Activated CD4-positive, alpha-beta T cell treated with anti-CD3 and anti-CD28 coated beads for 36 hours (primary cell): ENCODE measurements at regions not wholly inside any gene's neighbourhood (a gene's known extent, or its start where the extent isn't known, plus 50 kb on each side); places are given as distances from the start of the nearest gene placed in this dataset.

Source experiments
- ATAC-seq: fragments of 200-7000 bp; cut with Tn5 transposase; one replicate; pipeline ENCODE4 v1.10.0; 2021; ENCODE audit warnings: mild to moderate bottlenecking, moderate library complexity
- CTCF ChIA-PET: fragments of 350-600 bp; sonication (Branson Sonifier 250); formaldehyde crosslinking; loops from one replicate; lab custom pipeline; 2021; ENCODE audit warnings: antibody characterized with exemption; lab: Charles Lee
- POLR2A ChIA-PET: fragments of 350-600 bp; sonication (Branson Sonifier 250); formaldehyde crosslinking; loops from one replicate; lab custom pipeline; 2021; ENCODE audit warnings: antibody characterized with exemption, inconsistent platforms; lab: Charles Lee
- DNase-seq: peaks from one replicate; pipeline ENCODE4 v3.0.0-alpha.2; 2020
- H3K27ac Mint-ChIP-seq: one replicate; pipeline ENCODE4 v1.8.0; 2021; ENCODE audit warnings: mixed read lengths
- H3K27me3 Mint-ChIP-seq: one replicate; pipeline ENCODE4 v1.8.0; 2021; ENCODE audit warnings: mixed read lengths
- H3K36me3 Mint-ChIP-seq: one replicate; pipeline ENCODE4 v1.8.0; 2021; ENCODE audit warnings: low read depth, mixed read lengths
- H3K4me1 Mint-ChIP-seq: one replicate; pipeline ENCODE4 v1.8.0; 2021; ENCODE audit warnings: mixed read lengths
- H3K4me3 Mint-ChIP-seq: one replicate; pipeline ENCODE4 v1.8.0; 2021; ENCODE audit warnings: mild to moderate bottlenecking, moderate library complexity, mixed read lengths
- H3K9me3 Mint-ChIP-seq: one replicate; pipeline ENCODE4 v1.8.0; 2021; ENCODE audit warnings: low read depth, mixed read lengths
- intact Hi-C, 2 experiments: fragments of 100-400 bp; cut with DNase I in 1 of 2; cut with micrococcal nuclease in 1 of 2; formaldehyde crosslinking; loops; one replicate each; pipeline versions ENCODE4 v1.14.2 to v1.15.1; 2022 to 2024; cut with DNase I, micrococcal nuclease

GRCh38 chr11:56855217-56855616, 106.7 kb upstream of the OR9G4 start:
- Mint-ChIP-seq H3K9me3 (no peaks in the 10 kb centered on the region), H3K27me3 (no peaks in the 10 kb centered on the region), H3K4me3 (no peak overlapping the region), H3K4me1 (no peaks in the 10 kb centered on the region), H3K36me3 (no peaks in the 10 kb centered on the region), H3K27ac (no peak overlapping the region)
- ChIA-PET POLR2A (no interaction called here), CTCF (interaction anchor here (0.7 kb wide), 2 partner anchors 240 to 1306 kb away, joined by 3 read pairs; no protein-coding TSS in a partner anchor)
- DNase-seq (no peak), ATAC-seq (no peak)
- intact Hi-C loops = no loop called here

- ChIA-PET POLR2A (no interaction called here), CTCF (interaction anchor here (0.8 kb wide), 1 partner anchor 358 kb away, joined by 3 read pairs; no protein-coding TSS in a partner anchor)
- DNase-seq (no peak), ATAC-seq (no peak)
- intact Hi-C loops = no loop called here
- no peaks in the 10 kb centered on the region for H3K27me3 Mint-ChIP-seq
- no peaks in the 10 kb centered on the region for H3K9me3 Mint-ChIP-seq
- H3K4me1 Mint-ChIP-seq = no peaks in the 10 kb centered on the region
- H3K4me3 Mint-ChIP-seq = no peak overlapping the region
- no peaks in the 10 kb centered on the region for H3K36me3 Mint-ChIP-seq
- H3K27ac Mint-ChIP-seq = no peak overlapping the region
Observed at GRCh38 chr11:56852131-56852530, 103.6 kb upstream of the OR9G4 start.

GRCh38 chr11:56849852-56850251, 101.4 kb upstream of the OR9G4 start:
- Mint-ChIP-seq H3K4me3 (no peak overlapping the region), H3K27ac (no peak overlapping the region), H3K27me3 (no peaks in the 10 kb centered on the region), H3K9me3 (no peaks in the 10 kb centered on the region), H3K36me3 (no peaks in the 10 kb centered on the region), H3K4me1 (no peaks in the 10 kb centered on the region)
- ATAC-seq = no peak
- no peak for DNase-seq
- POLR2A ChIA-PET = no interaction called here
- CTCF ChIA-PET = interaction anchor here (1.7 kb wide), 1 partner anchor 9 kb away, joined by 5 read pairs; no protein-coding TSS in a partner anchor
- intact Hi-C loops = loop anchor here in 1 of 2 experiments (10.0 kb wide), 1 partner anchor 495 kb away; no protein-coding TSS in a partner anchor

- no peak overlapping the region for H3K4me3 Mint-ChIP-seq
- no peak overlapping the region for H3K27ac Mint-ChIP-seq
- DNase-seq (no peak), ATAC-seq (no peak)
- no peaks in the 10 kb centered on the region for H3K9me3 Mint-ChIP-seq
- H3K27me3 Mint-ChIP-seq = no peaks in the 10 kb centered on the region
- ChIA-PET CTCF (interaction anchor here (1.7 kb wide), 1 partner anchor 8 kb away, joined by 5 read pairs; no protein-coding TSS in a partner anchor), POLR2A (no interaction called here)
- intact Hi-C loops = loop anchor here in 1 of 2 experiments (10.0 kb wide), 1 partner anchor 496 kb away; no protein-coding TSS in a partner anchor
- H3K36me3 Mint-ChIP-seq = no peaks in the 10 kb centered on the region
- H3K4me1 Mint-ChIP-seq = no peaks in the 10 kb centered on the region
Observed at GRCh38 chr11:56849250-56849649, 100.8 kb upstream of the OR9G4 start.

- H3K4me3 Mint-ChIP-seq = no peak overlapping the region
- no peaks in the 10 kb centered on the region for H3K36me3 Mint-ChIP-seq
- CTCF ChIA-PET = no interaction called here
- POLR2A ChIA-PET = no interaction called here
- H3K27ac Mint-ChIP-seq = no peak overlapping the region
- no peaks in the 10 kb centered on the region for H3K9me3 Mint-ChIP-seq
- intact Hi-C loops = loop anchor here in 1 of 2 experiments (10.0 kb wide), 1 partner anchor 497 kb away; no protein-coding TSS in a partner anchor
- no peaks in the 10 kb centered on the region for H3K27me3 Mint-ChIP-seq
- H3K4me1 Mint-ChIP-seq = no peaks in the 10 kb centered on the region
- DNase-seq (no peak), ATAC-seq (no peak)
Observed at GRCh38 chr11:56848141-56848809, 99.8 kb upstream of the OR9G4 start.

- Mint-ChIP-seq H3K27me3 (peaks cover 3% of the 10 kb centered on the region), H3K9me3 (no peaks in the 10 kb centered on the region), H3K4me1 (no peaks in the 10 kb centered on the region), H3K4me3 (no peak overlapping the region), H3K36me3 (no peaks in the 10 kb centered on the region), H3K27ac (no peak overlapping the region)
- POLR2A ChIA-PET = no interaction called here
- DNase-seq (no peak), ATAC-seq (no peak)
- intact Hi-C loops = loop anchor here in 1 of 2 experiments (10.0 kb wide), 1 partner anchor 498 kb away; no protein-coding TSS in a partner anchor
- CTCF ChIA-PET = no interaction called here
Observed at GRCh38 chr11:56846631-56847576, 98.4 kb upstream of the OR9G4 start.

- CTCF ChIA-PET = interaction anchor here (6.6 kb wide), 1 partner anchor 404 kb away, joined by 69 read pairs; no protein-coding TSS in a partner anchor
- intact Hi-C loops = loop anchor here in 1 of 2 experiments (10.0 kb wide), 1 partner anchor 500 kb away; no protein-coding TSS in a partner anchor
- ATAC-seq (no peak), DNase-seq (no peak)
- no peaks in the 10 kb centered on the region for H3K4me1 Mint-ChIP-seq
- peaks cover 3% of the 10 kb centered on the region for H3K27me3 Mint-ChIP-seq
- POLR2A ChIA-PET = no interaction called here
- no peak overlapping the region for H3K27ac Mint-ChIP-seq
- no peaks in the 10 kb centered on the region for H3K9me3 Mint-ChIP-seq
- H3K36me3 Mint-ChIP-seq = no peaks in the 10 kb centered on the region
- H3K4me3 Mint-ChIP-seq = no peak overlapping the region
Observed at GRCh38 chr11:56845121-56845732, 96.7 kb upstream of the OR9G4 start.

GRCh38 chr11:56843816-56844215, 95.3 kb upstream of the OR9G4 start:
- no peak overlapping the region for H3K27ac Mint-ChIP-seq
- POLR2A ChIA-PET = no interaction called here
- H3K27me3 Mint-ChIP-seq = peaks cover 3% of the 10 kb centered on the region
- ATAC-seq (no peak), DNase-seq (no peak)
- H3K36me3 Mint-ChIP-seq = no peaks in the 10 kb centered on the region
- no peak overlapping the region for H3K4me3 Mint-ChIP-seq
- H3K9me3 Mint-ChIP-seq = no peaks in the 10 kb centered on the region
- no peaks in the 10 kb centered on the region for H3K4me1 Mint-ChIP-seq
- CTCF ChIA-PET = interaction anchor here (0.5 to 6.6 kb wide), 3 partner anchors 17 to 406 kb away, joined by 3 to 69 read pairs (median 3); no protein-coding TSS in a partner anchor
- intact Hi-C loops = loop anchor here (5.0 to 10.0 kb wide), 2 partner anchors 433 to 501 kb away; no protein-coding TSS in a partner anchor

GRCh38 chr11:56842814-56843794, 94.6 kb upstream of the OR9G4 start:
- no peak for ATAC-seq
- Mint-ChIP-seq H3K36me3 (no peaks in the 10 kb centered on the region), H3K9me3 (no peaks in the 10 kb centered on the region), H3K27me3 (peaks cover 5% of the 10 kb centered on the region), H3K27ac (no peak overlapping the region), H3K4me1 (no peaks in the 10 kb centered on the region), H3K4me3 (no peak overlapping the region)
- DNase-seq = no peak
- ChIA-PET CTCF (interaction anchor here (1.3 to 6.6 kb wide), 2 partner anchors 18 to 406 kb away, joined by 3 to 69 read pairs; no protein-coding TSS in a partner anchor), POLR2A (no interaction called here)
- intact Hi-C loops = loop anchor here (5.0 to 10.0 kb wide), 2 partner anchors 434 to 502 kb away; no protein-coding TSS in a partner anchor

GRCh38 chr11:56841210-56841810, 92.8 kb upstream of the OR9G4 start:
- peaks cover 6% of the 10 kb centered on the region for H3K27me3 Mint-ChIP-seq
- POLR2A ChIA-PET = no interaction called here
- no peaks in the 10 kb centered on the region for H3K9me3 Mint-ChIP-seq
- ATAC-seq (no peak), DNase-seq (peak; percentile 52)
- H3K27ac Mint-ChIP-seq = no peak overlapping the region
- CTCF ChIA-PET = interaction anchor here (0.7 to 6.6 kb wide), 9 partner anchors 9 to 798 kb away, joined by 3 to 69 read pairs (median 5); no protein-coding TSS in a partner anchor
- H3K36me3 Mint-ChIP-seq = no peaks in the 10 kb centered on the region
- intact Hi-C loops = loop anchor here (1.0 to 10.0 kb wide), 5 partner anchors 275 to 503 kb away; no protein-coding TSS in a partner anchor
- no peak overlapping the region for H3K4me3 Mint-ChIP-seq
- H3K4me1 Mint-ChIP-seq = no peaks in the 10 kb centered on the region
